ENCODE measurements at regions not wholly inside any gene's neighbourhood (a gene's known extent, or its start where the extent isn't known, plus 50 kb on each side); places are given as distances from the start of the nearest gene placed in this dataset.

DNA sequence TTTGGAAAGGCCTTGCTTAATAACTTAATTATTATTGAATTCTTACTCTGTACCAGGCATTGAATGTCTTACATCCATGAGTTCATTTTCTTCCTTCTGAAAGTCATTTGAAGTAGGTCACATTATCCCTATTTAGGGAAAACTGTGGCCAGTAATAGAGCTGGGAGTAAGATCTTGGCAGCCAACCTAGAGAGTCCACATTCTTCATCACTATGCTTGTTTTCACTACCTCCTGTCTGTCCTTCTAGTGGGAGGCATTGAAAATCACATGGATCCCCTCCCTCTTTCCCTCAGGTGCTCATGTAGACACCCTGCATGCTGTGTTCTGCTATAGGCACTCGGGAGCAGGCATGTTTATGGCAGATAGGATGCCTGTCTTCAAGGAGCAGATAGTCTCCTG, 154.9 kb downstream of the EBLN2 start:
- TF ChIP-seq, protein P1, sequence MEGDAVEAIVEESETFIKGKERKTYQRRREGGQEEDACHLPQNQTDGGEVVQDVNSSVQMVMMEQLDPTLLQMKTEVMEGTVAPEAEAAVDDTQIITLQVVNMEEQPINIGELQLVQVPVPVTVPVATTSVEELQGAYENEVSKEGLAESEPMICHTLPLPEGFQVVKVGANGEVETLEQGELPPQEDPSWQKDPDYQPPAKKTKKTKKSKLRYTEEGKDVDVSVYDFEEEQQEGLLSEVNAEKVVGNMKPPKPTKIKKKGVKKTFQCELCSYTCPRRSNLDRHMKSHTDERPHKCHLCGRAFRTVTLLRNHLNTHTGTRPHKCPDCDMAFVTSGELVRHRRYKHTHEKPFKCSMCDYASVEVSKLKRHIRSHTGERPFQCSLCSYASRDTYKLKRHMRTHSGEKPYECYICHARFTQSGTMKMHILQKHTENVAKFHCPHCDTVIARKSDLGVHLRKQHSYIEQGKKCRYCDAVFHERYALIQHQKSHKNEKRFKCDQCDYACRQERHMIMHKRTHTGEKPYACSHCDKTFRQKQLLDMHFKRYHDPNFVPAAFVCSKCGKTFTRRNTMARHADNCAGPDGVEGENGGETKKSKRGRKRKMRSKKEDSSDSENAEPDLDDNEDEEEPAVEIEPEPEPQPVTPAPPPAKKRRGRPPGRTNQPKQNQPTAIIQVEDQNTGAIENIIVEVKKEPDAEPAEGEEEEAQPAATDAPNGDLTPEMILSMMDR (IDR thresholded peaks at IDR 0.05) = no peak
- TF ChIP-seq POLR2A (IDR thresholded peaks at IDR 0.05) = no peak
